MM.1S (cell line): ENCODE measurements at regions not wholly inside any gene's neighbourhood (a gene's known extent, or its start where the extent isn't known, plus 50 kb on each side); places are given as distances from the start of the nearest gene placed in this dataset.

ENCODE experiments used
- EZH2 ChIP-seq: fragments of 300-600 bp; sonication (generic); optimal IDR thresholded peaks from 2 replicates; pipeline ENCODE3; 2017; ENCODE audit warnings: low read depth, mild to moderate bottlenecking, antibody characterized with exemption, low read length, mixed read lengths
- TF ChIP-seq, protein P1 (sequence below): fragments of 300-600 bp; sonication (generic); IDR thresholded peaks from 2 replicates; pipeline ENCODE4 v1.5.1; 2016; ENCODE audit warnings: antibody characterized with exemption, low read length, mixed read lengths

DNA sequence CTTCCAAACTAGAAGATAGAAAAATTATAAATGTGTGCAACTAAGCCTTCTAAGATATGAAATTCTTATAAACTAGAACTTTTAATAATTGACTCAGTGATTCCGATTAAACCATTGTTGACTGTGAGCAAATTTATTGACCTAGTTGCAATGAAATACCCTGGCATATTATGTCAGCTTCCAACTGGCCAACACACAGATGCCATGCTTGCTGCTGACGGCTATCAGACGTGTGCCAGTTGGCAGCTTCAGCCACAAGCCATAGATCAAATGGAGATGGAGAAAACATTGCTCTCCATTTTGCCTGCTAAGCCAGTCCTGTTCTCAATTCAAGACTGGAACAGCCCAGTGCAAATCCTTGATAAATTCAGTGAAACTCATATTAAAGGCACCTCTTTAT is 101.7 kb upstream of the HDGFL1 start:
- no peak for TF ChIP-seq EZH2
- TF ChIP-seq, protein P1, sequence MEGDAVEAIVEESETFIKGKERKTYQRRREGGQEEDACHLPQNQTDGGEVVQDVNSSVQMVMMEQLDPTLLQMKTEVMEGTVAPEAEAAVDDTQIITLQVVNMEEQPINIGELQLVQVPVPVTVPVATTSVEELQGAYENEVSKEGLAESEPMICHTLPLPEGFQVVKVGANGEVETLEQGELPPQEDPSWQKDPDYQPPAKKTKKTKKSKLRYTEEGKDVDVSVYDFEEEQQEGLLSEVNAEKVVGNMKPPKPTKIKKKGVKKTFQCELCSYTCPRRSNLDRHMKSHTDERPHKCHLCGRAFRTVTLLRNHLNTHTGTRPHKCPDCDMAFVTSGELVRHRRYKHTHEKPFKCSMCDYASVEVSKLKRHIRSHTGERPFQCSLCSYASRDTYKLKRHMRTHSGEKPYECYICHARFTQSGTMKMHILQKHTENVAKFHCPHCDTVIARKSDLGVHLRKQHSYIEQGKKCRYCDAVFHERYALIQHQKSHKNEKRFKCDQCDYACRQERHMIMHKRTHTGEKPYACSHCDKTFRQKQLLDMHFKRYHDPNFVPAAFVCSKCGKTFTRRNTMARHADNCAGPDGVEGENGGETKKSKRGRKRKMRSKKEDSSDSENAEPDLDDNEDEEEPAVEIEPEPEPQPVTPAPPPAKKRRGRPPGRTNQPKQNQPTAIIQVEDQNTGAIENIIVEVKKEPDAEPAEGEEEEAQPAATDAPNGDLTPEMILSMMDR = no peak
